ENCODE measurements at regions not wholly inside any gene's neighbourhood (a gene's known extent, or its start where the extent isn't known, plus 50 kb on each side); places are given as distances from the start of the nearest gene placed in this dataset.

DNA sequence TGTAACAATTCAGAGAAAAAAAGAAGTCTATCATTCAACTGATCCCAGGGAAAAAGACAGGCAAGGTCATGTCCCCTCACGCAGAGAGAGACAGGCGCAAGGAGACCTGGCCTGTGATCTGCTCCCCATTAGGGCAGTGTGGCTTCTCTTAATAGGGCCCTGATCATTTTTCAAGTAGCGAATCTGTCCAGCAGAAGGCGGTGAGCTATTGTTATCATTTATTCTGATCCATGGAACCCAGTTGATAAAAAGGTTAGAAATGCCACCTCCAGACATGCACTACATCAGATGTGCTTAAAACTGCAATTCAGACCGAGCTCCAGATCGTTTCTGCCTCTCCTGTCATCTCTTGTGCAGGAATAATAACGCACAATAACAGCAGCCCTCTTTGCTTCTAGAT is 1025.6 kb upstream of the PIK3C3 start:
- no peak for DNase-seq

DNA sequence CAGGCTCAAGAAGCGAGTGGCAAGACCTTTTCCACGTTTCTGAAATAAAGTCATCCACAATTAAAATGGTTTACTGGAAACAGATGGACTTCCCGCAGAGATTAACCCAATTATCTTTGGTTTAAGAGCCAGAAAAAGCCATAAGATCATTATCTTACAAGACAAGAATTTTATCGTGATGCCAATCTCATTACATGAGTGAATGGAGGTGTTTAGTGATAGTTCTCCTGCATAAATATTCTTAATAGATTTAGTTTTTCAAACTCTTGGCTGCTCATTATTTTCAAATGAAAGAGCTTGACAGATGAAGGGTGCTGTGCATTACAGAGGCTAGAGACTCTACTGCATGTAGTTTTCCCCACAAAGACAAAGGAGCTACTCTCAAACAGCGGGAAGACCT is 1028.4 kb upstream of the PIK3C3 start:
- DNase-seq, result no peak

DNA sequence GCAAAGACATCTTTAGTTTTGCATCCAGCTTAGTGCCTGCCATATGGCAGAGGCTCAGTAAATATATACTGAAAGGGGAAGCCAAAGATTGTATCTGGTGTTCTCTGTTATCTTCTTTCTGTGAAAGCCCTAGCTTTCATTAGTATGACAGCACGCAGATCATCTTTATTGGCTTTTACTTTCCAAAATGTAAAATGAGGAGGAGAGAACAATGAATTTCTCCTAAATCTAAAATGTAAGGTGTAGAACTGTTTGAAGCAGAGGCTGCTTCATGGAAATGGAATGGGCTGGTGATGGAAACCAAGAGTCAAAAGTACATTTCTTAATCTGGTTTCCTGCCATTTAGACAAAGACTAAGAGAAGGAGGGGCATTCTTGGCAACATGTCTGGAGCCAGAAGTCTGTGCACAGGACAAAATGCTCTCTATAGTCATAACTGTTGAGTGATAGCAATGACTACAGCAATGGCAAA is 1029.9 kb upstream of the PIK3C3 start:
- DNase-seq, result no peak

DNA sequence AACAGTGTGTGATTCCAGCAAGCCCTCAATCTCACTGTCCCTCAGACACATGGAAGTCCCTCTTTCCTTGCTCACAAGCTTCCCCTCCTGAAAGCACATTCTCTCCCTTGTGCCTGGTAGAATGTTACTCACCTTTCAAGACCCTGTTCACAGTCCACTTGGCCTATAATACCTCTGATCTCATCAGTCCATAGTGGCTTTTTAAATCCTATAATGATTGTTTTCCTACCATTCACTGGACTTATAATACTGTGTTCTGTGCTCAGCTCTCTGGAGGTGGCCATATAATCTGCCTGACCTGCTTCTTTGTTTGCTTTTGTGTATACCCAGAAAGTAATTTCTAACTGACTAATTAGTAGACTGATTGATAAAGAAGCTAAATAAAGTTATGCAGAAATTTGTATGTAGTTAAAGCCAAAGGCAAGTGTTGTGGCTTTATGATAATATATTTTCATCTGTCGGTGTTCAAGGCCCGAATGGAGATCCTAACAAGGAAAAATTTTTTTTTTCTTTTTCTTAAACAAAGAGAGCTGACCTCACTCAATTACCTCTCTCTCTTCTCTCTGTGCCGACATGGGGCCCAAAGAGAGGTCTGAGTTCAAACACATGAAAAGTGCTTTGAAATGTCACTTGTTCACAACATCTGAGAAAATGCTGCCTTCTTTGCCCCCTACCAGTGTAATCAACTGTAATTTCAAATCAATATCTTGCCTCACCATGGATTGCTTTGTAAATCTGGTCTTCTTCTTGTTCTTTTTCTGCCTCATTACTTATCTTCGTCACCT is 1033.0 kb upstream of the PIK3C3 start:
- DNase-seq, result no peak

DNA sequence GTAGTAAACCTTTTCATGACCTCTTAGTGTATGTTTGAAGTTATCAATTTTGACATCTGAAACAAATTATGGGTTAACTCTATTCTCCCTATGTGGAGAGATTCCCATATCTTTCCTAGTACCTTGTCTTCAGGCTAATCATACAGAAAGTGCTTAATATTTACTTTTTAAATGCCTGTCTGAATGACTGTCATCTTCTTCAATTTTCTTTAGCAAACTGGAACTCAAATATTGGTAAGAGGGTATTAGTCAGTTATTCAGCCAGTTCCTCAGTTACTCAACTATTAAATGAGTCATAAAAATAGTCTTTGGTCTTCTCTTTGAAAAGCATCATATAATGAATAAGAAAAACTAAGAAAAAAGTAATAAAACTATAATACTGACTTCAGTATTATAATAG is 1038.0 kb upstream of the PIK3C3 start:
- DNase-seq, result no peak

DNA sequence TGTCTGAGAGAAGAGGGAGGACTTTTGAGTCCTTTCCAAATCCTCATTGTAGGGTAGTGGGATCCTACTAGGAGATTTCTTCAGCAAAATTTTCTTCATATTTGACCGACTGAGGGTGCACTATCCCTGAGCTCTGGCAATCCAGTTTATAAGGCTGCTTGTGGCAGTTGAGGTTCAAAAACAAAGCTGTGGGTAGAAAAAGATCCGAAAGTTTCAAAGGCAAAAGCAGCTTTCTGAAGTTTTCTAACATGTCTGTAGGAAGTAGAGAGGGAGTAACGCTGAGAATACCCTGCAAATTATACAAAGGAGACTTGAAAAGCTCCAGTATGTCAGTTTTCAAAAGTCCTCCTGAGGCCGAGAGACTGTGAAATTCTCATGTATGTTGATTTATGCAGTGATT is 1039.3 kb upstream of the PIK3C3 start:
- no peak for DNase-seq

DNA sequence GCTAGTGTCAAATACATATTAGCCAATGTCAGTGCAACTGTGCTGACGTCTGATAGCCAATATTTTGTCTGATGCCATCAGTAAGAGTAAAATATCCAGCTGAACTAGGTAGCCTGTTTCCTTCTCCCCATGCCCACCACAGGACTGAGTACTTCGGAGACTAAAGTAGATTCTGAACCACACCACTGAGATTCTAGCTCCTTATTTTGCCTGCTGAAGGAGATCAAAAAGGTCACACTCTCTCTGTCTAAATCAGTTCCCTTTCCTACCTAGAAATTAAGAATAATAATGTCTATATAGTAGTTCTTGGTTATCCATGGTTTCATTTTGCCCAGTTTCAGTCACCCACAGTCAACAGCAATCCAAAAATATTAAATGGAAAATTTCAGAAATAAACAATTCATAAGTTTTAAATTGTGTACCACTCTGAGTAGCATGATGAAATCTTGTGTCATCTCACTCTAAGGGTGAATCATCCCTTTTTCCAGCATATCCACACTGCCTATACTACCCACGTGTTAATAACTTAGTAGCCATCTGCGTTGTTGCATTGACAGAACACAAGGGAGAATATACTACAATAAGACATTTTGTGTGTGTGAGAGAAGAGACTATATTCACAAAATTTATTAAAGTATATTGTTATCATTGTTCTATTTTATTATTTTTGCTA is 1043.3 kb upstream of the PIK3C3 start:
- no peak for DNase-seq

DNA sequence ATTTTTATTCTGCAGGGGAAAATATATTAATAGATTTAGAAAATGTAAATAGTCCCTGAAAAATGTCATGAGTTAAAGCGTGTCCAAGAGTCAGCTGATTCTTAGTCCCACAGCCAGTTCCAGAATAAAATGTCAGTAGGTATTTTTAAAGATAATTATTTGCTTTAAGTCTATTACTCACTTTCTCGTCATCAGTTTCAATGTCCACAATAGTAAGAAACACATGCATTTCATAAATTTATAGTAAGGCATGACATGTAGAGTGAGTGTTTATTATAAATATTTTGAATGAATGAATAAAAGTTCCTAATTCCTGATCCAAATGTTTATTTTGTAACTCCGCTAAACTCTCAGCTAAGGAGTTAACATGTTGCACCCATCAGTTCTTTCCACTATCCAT is 1044.0 kb upstream of the PIK3C3 start:
- no peak for DNase-seq

DNA sequence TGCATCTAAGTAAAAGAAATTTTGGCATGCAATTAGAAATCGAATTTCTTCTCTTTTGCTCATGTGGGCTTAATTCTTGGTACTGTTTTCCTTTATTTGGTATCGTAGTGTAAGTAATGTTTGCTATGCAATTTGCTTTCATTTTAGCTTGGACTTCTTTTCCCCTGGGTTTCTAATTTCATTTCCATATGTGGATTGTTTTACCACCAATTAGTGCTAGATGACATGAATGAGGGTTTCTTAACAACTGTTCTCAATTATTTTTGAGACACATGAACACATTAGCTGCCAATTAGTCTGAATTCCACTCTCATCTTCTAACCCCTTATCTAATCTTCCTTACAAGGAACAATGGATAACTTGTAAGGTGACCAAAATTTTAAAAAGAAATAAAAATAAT is 1047.2 kb upstream of the PIK3C3 start:
- DNase-seq, result no peak

DNA sequence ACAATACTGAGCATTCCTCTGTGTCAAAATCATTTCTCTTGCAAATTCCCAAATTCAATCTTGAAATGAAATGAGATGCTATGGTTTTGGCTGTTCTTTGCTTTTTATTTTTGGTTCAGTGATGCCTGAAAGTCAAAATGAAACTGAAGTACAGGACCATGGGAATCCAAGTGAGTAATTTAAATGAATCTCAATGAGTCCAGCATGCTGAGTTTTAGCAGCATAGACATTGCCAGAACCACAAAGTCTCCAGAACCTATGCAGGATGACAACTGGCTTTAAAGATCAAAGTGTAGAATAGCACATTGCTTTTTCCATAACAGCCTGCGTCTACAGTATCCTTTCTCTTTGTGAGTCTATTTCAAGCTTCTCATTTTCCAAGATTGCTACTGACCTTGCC is 1050.7 kb upstream of the PIK3C3 start:
- no peak for DNase-seq

DNA sequence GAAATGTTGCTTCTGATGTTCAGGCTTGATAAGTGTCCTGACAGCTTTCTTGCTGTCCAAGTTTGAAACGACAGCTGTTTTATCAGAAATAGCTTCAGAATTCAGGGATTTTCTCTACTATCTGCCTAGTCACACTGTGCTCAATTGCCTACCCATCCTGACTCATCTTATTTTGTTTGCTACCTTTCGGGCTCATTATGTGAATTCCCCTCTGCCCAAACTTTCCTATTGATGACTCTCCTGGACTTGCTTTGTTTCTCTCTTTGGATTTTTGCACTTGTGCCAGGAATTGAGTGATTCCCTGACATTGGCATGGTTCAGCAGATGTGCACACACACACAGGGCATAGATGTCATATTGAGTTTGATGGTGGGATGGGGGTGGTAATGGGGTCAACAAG is 1052.6 kb upstream of the PIK3C3 start:
- DNase-seq, result no peak

DNA sequence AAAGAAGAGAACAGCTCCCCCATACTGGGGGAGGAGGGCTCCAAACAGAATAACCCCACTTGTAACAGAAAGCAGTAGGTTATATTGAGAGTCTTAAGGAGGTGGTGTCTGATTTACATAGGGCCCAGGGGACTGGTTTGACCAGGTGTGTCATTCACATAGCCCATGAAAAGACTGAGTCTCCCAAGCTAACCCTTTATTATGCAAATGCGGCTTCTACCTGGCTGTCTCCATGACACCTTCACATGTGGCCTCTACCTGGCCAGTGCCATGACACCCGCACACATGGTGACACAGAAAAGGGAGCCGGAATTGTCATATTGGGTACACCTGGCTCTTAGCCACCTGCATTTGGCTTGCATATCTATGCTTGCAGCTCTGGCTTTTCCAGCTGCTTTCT is 1057.2 kb upstream of the PIK3C3 start:
- no peak for DNase-seq

DNA sequence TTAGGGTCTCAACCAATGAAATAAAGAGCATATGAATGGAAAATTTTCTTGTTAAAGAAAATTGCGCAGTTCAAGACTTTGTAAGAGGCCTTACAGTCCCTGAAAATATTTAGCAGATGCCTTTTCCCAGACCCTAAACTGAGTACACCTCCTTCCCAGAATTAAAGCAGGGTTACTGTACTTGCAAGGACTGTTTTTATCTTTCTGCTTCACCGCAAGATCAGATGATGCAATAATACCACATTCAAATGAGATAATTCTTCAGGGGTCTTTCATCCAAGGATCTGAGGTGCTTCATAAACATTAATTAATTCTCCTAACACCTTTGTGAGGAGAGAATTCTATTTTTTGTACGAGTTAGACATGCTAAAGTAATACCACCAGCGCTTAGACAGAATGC is 1071.8 kb upstream of the PIK3C3 start:
- DNase-seq, result no peak

DNA sequence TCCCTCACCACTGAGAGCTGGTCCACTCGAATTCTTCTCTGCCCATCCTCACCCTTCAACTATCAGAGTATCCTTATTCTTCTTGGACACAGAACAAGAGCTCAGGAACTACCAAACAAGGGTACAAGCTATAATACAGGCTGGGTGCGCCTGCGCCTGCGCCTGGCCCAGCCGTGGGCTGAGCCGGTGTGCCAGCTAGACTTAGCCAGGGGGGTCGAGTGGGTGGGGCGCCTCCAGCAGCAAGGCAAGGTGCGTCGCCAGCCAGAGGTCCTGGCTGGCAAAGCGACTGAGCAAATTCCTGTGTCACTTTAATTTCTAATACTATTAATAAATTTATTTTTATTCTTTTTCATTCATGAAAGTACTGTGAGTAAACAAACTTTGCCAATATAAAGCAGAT is 1072.6 kb upstream of the PIK3C3 start:
- no peak for DNase-seq

DNA sequence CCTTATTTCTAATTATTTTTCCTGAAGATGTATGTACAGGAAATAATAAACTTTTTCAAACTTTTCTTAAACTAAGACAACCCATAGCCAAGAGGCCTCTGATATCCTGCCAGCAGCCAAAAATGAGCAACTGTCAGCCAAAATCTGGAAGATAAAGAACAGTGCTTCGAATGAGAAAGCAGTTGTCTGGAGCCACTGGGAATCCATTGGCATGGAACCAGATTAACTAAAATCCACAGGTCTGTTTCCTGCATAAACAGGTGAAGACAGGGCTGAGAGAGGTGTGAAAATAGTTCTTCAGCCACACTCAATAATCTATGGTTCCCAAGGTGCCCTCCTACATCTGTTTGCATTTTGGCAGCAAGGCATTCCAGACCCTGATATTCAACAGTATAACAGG is 1076.7 kb upstream of the PIK3C3 start:
- no peak for DNase-seq

DNA sequence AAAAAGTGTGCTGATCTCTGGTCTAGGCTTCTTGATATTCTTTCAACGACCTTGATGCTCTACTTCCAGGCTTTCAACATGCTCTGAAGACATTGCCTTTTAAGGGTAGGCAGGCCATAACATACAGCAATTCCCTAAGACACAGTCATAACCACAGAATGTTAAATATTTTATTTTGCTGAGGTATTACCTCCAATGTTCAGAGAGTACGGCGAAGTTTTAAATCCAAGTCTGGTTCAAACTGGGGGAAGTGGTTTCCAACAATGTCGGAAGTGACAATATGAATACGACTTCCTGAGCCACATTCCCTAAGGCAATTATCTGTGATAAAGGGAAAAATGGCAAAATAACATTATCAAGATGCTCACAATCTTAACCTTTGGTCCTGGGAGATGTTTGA is 1077.9 kb upstream of the PIK3C3 start:
- no peak for DNase-seq

DNA sequence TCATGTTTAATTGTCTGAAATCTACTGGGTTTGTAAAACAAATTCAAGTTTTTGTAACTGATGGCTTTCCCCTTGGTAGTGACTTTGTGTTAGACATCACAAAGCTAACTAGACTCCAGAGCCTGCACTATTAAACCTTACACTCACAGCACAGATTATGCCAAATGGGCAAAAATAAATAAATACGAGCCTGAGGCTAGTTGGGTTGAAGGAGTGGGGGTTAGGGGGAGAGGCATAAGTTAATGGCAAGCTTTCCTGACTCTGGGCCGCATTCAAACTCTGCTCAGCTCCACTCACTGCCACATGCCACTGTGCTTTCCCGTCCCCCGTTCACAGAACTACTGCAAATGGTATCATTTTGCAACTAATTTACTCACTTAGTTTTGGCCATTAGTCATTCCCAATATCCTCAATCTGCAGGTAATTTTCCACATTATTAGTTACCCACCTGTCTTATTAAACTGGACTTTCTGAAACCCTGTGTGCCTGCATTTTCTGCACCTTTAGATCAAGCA is 1079.9 kb upstream of the PIK3C3 start:
- no peak for DNase-seq

DNA sequence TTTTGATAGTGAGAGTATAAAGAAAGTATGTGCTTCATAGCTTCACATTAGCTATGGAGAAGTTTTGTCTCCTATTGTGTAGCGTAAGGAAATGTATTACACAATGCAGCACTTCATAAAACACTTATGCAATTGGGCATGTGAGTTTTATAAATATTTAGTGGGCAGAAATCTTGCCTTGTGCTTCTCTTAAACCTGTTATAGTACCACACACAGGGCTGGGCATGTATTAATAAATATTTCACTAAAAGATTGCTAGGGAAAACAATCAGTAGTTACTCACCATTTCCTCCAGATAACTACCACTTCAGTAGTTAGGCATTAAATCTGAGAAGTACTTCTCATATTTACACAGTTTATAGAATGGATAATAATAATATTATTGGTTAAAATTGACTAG is 1080.8 kb upstream of the PIK3C3 start:
- DNase-seq, result no peak

DNA sequence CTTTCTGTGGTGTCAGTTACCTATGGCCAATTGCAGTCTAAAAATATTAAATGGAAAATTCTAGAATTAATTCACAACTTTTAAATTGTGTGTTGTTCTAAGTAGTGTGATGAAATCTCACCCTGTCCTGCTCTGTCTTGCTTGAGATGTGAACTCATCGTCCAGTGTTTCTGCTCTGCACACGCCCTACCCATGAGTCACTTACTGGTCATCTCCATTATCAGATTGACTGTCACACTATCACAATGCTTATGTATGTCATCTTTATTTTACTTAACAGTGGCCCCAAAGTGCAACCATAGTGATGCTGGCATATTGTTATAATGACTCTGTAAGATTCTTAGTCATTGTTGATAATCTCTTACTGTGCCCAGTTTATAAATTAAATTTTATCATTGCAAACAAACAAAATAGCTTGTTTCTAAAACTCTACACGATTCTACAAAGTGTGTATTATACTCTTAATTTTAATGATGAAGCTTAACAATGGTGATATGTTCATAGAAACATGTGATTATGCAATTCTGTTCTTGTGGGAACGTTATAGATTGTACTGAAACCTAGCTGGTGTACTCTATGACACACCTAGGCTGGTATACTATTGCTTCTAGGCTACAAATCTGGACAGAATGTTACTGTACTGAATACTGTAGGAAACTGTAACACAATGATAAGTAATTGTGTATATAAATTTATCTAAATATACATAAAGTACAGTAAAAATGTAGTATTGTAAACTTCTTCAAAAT is 1086.8 kb upstream of the PIK3C3 start:
- no peak for DNase-seq

DNA sequence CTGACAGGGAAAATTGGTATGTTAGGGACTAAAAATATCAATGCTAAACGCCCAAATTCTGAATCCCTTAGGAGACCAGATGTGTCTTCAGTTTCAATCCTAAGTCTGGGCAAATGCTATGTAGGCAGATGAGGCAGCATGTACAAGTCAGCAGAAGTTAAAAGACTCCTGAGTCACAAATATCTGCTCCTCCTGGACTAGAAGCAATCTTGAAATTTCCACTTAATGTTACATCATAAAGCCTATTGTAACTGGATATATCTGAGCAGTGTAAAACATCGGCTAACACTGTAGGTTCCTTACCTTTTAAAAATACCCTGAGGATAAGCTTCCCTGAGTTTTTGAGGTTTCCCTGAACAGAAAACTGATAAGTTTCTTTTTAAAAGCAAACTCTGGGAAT is 1087.6 kb upstream of the PIK3C3 start:
- no peak for DNase-seq

DNA sequence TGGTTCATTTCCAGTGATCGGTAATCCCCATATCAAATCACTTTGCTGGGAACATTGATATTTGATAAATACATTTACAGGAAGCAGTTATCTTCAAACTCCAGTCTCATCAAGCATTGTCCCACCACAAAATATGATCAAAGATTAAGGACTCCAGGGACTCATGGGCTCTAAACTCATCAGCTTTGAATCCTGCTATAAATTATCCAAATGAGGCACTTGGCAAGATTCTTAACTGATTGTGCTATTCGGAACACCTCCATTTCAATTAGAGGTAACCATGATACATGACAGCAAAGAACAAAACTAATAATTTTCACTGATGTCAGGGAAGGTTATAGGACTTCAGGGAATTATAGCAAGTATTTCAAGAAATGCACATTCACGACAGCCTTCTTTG is 1088.1 kb upstream of the PIK3C3 start:
- no peak for DNase-seq

DNA sequence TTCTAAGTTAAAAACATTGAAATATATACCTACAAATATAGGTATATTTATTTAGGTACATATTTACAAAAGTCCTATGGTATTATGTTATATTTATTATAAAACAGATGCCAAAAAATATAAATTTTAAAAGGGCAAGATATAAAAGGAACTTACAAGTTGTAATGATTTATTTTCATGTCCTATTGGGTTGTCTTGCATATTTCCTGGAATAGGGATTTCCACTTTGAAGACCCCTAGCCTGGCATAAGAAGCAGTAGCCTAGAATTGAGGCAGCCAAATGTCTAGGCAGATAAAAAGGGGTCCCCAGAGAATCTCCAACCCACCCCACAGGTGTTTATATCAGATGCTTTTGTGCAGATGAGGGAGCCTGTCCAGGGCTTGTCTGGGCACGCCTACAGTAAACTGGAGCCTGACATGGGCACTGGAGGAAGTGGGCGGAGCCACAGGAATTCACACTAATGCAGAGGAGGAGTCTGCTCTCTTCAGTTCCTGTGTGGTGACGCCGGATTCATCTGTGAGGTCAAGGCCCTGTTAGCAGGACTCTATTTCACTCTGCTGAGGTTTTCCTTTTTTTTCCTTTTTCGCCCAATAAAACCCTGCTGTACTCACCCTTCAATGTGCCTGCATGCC is 1088.9 kb upstream of the PIK3C3 start:
- DNase-seq, result no peak

DNA sequence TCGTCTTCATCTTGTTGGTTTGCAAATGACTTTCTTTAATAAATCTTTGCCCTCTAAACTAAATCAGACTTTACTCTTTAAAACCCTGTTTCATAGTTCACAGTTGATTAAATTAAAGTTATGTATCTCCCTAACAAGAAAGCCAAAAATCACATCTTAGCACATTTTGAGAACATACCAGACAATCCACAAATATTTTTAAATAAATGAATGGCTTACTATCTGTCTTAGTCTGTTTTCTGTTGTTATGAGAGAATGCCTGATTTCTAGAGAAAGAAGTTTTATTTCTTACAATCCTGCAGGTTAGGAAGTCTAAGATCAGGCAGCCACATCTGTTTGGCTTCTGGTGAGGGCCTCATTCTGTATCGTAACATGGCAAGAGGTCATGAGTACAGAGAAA is 1090.2 kb upstream of the PIK3C3 start:
- no peak for DNase-seq

Measured in NCI-H187 (cell line).